GM21723 (cell line): ENCODE measurements at regions not wholly inside any gene's neighbourhood (a gene's known extent, or its start where the extent isn't known, plus 50 kb on each side); places are given as distances from the start of the nearest gene placed in this dataset.

Source experiments
- ATAC-seq: cut with Tn5 transposase; IDR thresholded peaks from one replicate; pipeline ENCODE4 v1.9.1; 2021; ENCODE audit warnings: mild to moderate bottlenecking, moderate library complexity; ENCODE audit not compliant: unreplicated experiment

DNA sequence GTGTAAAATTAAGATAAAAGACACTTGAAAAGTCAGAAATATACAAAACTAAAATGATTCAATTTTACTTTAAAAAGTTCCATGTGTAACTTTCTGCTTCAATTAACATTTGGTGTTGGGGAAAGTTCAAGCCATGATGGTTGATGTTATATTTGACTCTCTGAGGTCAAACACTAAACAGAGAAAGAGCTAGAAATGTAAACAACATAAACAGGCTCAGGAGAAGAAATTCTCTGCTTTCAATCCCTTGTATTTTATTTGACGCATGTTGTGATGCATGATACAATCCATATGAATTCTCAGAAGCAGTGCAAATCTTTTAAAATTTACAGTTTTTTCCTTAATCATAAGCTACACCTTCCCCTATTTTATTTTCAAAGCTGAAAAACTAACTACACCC lies 822.4 kb downstream of the PCDH18 start:
- no peak for ATAC-seq

DNA sequence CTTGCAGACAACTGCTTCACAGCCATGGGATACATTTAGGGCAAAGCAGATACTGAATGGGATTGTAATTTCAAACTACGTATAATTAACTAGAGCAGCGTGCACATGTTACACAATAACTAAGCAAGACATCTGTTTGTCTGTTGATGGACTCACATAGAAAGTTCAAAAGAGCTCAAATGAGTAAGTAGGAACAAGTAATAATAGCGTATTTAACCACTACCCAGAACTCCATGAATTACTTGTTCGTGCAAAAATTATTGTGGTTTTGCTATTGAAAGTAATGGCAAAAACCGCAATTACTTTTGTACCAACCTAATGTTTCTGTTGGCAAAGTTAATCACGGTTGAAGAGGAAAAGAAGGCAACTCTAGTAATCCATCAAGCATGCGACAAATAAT lies 825.4 kb downstream of the PCDH18 start:
- ATAC-seq, result no peak

DNA sequence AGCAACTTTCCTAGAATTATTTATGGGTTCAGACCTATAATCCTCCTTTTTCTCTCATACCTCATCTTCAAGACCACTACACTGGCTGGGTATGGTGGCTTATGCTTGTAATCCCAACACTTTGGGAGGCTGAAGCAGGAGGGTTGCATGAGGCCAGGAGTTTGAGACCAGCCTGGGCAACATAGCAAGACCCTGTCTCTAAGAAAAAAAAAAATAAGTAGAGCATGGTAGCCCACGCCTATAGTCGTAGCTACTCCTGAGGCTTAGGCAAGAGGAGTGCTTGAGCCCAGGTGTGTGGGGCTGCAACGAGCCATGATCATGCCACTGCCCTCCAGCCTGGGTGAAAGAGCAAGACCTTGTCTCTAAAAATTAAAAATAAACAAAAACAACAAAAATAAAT lies 832.4 kb downstream of the PCDH18 start:
- ATAC-seq, result no peak

DNA sequence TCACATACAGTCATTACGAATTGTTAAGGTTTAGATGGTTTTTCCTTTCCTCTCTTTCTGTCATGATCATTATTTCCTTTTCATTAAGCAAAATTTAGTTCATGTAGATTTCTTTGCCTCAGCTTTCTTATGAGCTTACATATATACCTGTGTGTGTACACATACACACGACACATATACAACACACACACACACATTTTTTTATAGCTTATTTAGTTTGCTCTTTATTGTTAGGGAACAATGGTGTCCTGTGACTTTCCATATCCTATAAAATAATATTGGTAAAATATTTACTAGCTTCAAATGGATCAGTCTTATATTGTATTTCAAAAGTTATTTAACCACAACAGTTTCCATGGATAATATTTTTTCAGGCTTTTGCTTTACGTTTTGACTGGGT lies 840.7 kb downstream of the PCDH18 start:
- ATAC-seq, result no peak

DNA sequence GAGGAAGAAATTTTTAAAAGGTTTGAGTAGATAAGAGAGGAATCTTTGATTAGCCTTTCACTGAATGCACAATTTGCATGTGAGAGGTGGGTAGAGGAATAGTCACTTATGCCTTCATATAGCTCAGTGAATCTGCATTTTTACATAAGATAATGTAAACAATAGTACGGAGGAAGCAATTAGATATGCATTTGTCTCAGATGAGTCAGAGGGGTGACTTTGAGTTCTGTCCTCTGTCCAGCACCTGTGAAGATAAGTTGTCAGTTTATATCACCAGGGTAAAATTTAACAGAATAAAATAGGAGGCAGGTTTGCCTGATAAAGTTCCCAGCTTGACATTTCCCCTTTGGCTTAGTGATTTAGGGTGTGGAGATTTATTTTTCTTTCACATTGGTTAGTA lies 841.9 kb downstream of the PCDH18 start:
- no peak for ATAC-seq

DNA sequence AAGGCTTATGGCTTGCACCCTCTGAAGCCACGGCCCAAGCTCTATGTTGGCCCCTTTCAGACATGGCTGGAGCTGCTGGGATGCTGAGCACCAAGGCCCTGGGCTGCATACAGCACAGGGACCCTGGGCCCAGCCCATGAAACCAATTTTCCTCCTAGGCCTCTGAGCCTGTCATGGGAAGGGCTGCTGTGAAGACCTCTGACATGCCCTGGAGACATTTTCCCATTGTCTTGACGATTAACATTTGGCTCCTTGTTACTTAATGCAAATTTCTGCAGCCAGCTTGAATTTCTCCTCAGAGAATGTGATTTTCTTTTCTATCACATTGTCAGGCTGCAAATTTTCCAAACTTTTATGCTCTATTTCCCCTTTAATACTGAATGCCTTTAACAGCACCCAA lies 844.7 kb downstream of the PCDH18 start:
- ATAC-seq, result no peak

DNA sequence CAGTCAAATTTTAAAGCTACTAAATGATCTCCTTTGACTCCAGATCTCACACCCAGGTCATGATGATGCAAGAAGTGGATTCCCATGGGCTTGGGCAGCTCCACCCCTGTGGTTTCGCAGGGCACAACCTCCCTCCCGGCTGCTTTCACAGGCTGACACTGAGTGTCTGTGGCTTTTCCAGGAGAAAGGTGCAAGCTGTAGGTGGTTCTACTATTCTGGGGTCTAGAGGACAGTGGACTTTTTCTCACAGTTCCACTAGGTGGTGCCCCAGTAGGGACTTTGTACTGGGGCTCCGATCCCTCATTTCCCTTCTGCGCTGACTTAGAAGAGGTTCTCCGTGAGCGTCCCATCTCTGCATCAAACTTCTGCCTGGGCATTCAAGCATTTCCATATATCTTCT lies 845.2 kb downstream of the PCDH18 start:
- no peak for ATAC-seq

DNA sequence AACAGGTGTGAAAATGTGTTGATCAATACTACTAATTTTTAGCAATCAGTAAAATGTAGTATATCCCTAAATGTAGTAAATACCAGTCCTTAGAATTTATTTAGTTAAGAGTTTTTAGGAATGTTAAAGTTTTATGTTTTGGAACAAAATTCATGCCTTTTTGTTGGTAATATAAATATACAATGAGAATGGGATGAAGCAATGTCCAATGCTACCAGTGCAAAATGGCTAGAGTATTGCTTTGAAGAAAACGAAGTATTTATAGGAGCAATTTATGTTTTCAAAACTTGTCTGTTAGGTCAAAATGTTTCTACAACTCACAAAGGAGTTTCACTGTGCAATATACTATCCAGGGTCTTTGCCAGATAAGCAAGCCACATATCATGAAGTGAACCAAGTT lies 851.5 kb downstream of the PCDH18 start:
- ATAC-seq, result no peak

DNA sequence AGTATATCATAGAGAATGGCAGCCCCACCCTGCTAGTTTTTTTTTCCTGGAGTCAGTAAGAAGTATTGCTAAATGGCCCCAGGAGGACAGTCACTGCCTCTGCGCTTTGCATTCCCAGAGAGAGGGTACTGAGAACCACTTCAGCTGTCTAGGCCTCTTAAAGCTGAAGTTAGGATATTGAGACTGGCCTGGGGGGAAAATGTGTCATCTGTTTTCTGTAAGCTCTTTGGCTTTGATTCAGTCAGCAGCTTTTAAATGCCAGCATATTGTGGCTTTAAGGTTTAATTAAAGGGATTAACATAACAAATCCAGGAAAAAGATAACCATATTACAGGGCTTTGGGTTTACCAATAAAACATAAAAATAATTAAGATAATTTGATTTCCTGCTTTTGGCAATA lies 852.0 kb downstream of the PCDH18 start:
- no peak for ATAC-seq

DNA sequence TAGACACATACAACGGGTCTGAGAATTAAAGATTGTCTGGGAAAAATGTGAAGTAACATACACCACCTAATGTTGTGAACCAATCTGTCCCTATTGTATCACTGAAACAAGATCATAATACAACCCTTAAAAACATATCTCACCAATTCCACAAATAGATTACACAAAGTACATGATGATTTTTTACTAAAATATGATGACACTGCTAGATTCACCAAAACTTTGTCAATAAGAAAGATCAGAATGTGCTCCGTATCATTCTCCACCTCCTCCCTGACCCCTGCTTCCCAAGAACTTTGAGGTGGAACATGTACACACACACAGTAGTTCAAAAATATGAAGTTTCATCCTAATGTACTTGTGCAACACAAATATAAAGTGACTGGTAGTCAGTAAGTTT lies 862.0 kb downstream of the PCDH18 start:
- ATAC-seq, result no peak

DNA sequence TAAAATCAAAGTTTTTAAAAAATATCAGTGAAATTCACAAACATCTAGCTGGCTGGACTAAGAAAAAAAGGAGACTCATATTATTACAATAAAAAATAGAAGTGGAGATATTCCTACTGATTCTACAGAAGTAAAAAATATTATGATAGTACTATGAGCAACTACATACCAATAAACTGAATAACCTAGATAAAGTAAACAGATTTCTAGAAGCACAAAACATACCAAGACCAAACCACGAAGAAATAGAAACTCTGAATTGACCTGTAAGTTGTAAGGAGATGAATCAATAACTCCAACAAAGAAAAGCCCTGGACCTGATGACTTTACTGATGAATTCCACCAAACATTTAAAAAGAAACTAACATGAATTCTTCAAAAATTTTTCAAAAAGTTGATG lies 867.3 kb downstream of the PCDH18 start:
- ATAC-seq, result no peak

DNA sequence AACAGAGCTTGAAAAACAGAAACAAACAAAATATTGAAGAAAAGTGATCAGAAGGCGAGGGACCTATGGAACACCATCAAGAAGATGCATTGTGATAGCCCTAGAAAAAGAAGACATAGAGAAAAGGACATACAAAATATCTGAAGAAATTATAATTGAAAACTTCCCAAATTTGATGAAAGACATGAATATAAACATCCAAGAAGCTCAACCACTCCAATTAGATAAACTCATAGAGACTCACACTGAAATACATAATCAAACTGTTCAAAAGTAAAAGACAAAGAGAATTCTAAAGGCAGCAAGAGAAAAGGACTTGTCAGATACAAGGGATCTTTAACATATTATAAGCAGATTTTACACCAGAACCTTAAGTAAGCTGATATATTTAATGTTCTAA lies 869.8 kb downstream of the PCDH18 start:
- no peak for ATAC-seq

DNA sequence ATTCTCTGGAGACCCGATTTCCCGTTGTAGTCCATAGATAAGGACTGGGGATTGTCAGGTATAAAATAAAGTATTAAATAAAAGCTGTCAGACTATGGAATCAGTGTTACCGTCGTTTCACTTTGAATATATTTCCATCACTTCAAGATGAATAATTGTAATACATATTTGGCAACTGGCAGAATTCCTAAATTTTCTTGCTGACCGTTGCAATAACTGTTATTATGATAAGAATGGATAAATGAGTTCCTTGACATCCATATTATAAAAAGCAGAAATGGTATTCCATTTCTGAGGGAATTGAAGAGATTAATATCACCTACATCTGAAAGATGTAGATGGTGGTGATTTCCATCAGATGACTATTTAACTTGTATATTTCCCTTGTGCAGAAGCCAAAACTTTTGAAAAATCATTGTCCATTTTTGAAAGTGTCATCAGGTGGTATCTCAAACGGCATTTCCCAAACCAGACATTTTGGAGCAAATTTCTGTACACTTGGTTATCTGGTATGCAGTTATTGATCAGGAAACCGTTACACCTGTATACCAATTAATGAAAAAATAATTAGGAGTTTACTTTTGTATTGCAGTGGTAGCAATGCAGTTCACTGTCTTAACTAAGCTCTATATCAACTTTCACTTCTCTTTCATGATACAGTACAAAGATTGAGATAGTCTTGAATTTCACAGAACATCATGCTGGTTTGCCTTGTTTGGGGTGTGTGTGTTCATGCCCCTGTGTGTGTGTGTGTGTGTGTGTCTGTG lies 878.5 kb downstream of the PCDH18 start:
- ATAC-seq, result no peak

DNA sequence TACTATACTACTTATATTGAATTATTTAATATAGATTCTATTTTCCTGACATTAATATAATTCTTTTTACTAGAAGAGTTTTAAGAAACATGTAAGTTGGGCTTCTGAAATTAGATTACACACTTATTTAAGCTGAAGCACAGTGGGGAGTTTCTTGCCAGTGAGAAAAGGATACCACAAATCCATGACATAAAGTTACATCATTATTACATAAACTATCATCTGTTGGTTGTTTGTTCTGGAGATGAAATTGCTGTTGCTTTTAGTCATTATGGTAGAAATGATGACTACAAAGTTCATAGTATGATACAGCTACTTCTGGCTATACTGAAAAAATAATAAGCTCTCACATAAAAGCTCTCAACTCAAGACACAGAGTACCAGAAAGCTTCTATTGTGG lies 880.4 kb downstream of the PCDH18 start:
- no peak for ATAC-seq

DNA sequence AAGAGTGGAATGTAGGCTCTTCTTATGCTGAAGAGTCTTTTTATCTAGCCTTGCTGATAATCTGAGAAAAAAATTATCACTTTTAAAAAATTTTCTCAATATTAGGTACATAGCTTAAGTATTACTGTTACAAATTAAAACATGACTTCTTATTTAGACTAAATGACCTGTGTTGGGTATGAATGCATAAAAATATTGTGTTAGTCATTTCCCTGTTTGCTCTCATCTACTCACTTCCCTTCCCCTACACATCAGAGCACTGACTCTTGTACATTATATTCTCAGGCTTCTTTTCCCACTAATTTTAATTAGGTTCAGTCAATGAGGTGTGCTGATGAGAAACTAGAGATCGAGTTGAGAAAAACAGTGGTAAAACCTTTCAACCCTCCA lies 881.0 kb downstream of the PCDH18 start:
- ATAC-seq, result no peak

DNA sequence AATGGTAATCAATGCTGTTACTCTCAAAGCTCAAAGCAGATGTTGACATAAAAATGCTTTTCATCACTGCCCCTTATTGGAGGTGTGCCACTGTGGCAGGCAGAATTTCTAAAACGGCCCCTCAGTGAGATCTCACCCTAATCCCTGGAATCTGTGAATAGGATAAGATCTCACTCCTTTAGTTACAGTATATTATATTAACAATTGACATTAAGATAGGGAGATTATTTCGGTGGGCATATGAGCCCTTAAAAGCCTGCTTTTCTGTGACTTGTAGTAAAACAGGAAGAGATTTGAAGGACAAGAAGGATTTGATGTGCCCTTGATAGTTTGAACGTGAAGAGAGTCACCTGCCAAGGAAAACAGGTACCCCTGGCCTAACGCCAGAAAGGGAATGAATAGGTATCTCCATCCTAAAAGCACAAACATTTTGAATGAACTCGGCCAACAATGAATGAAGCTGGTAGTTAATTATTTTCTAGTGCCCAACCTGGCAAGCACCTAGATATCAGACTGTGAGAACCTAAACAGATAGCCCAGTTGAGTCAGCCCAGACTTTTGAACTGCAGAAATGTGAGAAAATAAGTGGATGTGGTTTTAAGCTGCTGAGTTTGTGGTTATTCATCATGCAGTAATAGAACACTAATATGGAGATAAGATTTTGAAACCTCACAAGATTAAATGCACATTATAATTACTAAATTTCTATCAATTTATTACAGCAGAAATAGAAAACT lies 881.6 kb downstream of the PCDH18 start:
- no peak for ATAC-seq

DNA sequence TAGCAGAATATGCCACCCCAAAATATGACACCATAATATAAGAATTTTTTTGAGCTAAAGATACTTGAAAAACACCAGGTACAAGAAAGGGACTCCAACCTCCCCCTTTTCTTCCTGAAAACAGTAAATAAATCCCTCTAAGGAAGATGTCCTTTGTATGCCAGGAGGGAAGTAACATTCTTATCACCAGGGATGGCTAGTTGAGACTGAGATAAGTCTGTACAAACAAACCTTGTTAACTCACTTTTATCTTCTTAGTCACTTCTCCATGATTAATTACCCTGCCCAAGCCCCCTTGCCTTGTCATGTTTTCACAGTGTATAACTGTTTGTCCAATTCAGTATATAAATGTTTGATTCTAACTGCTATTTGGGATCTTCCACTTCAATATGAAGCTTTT lies 888.0 kb downstream of the PCDH18 start:
- no peak for ATAC-seq

DNA sequence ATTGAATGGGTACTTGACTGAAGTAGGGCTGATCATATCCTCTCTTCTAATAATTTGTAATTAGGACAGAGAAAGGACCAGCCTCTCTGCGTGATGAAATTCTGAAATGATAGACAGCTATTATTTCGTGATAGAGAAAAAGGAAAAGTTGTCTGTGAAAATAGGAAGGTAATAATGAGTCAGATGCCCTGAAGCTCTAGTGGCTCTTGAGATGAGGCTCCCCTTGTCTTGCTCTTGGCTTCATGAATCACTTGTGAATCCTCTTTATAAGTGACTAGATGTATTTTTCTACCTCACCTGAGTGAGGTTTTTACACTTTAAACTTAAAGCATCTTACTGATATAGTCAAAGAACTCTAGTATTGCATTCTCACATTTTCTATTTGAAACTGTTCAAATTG lies 888.9 kb downstream of the PCDH18 start:
- ATAC-seq, result no peak

DNA sequence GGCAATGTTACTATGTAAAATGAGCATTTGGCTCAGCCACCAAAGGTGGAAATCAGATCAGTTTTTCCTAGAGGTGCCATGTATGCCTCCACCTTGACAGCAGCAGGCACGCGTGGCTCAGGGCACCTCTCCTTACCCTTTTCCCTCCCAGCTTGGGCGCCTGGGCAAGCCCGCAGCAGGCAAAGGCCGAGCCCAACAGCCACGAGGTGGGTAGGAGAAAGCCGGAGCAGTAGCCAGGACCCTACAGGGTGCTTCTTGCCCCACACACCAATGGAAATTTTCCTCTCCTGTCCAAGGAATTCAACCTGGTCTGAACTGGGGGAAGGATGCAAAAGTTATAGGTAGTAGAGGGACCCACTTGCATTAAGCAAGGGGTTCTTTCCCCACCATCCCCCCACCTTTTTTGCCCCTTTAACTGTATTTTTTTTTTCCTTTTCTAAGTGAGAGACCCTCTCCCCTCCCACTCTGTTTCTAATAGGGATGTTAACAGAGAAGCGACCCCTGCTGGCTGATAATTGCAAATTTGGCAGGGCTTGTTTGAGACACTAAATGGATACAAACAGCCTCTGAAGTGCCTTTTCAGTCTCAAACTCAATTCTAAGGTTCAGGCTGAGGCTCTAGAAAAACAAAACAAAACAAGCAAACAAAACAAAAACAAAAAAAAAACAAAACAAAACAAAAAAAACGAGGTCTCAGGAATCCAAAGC lies 895.1 kb downstream of the PCDH18 start:
- no peak for ATAC-seq

DNA sequence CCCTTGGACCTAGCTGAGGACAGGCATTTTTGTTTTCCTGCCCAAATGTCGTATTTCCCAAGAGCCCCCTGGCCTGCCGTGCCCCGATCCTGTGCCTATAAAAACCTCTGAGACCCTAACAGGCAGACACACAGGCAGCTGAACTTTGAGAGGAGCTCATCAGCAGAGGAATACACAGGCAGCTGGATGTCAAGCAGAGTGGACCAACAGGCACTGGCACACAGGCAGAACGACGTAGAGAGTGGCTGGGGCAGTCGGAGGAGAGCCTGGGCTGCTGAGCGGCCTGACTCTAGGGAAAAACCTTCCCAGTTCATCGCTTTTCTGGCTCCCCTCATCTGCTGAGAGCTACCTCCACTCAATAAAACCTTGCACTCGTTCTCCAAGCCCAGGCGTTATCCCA lies 896.1 kb downstream of the PCDH18 start:
- ATAC-seq, result no peak

DNA sequence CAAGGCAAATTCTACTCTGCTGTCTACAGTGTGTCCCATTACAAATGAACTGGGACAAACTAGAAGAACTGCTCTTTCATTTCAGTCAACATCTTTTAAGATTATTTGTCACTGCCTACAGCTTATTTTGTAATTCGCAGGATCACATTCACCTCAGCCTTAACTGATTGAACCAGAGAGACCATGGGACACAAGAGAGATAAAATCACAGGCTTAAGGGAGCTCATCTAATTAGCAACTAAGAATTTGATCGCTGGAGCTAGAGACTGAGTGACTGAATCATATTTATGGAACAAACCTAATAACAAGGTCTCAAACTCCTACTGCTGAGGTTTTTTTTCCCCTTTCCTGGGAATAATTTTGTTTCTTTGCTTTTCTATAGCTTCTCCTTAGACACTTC lies 898.2 kb downstream of the PCDH18 start:
- no peak for ATAC-seq

DNA sequence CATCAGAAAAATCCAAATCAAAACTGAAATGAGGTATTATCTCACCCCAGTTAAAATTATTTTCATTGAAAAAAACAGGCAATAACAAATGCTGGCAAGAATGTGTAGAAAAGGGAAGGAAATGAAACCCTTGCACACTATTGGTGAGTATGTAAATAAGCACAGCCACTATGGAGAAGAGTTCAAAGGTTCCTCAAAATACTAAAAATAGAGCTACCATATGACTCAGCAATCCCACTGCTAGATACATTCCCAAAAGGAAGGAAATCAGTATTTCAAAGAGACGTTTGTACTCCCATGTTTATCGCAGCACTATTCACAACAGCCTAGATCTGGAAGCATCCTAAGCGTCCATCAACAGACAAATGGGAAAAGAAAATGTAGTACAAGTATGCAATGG lies 932.4 kb downstream of the PCDH18 start:
- ATAC-seq, result no peak
